Parathyroid adenoma (tissue), 2 donors: ENCODE measurements at regions not wholly inside any gene's neighbourhood (a gene's known extent, or its start where the extent isn't known, plus 50 kb on each side); places are given as distances from the start of the nearest gene placed in this dataset.
"Not testable (repeated sequence)": the region's sequence is repeated elsewhere in the genome, so short reads cannot be mapped to it uniquely, and the experiment has no call there.

ENCODE experiments used
- H2AFZ ChIP-seq: fragments of 300-600 bp; sonication (generic); one replicate; pipeline ENCODE4 v1.7.0; 2017; ENCODE audit warnings: antibody characterized with exemption, mild to moderate bottlenecking
- H3K27ac ChIP-seq: fragments of 300-600 bp; sonication (generic); one replicate; pipeline ENCODE4 v1.7.0; 2017
- H3K27me3 ChIP-seq: fragments of 300-600 bp; sonication (generic); one replicate; pipeline ENCODE4 v1.7.0; 2017; ENCODE audit warnings: low read length; ENCODE audit not compliant: control insufficient read depth, insufficient read depth
- H3K36me3 ChIP-seq: fragments of 300-600 bp; sonication (generic); one replicate; pipeline ENCODE4 v1.7.0; 2017; ENCODE audit warnings: low read length; ENCODE audit not compliant: control insufficient read depth, insufficient read depth
- H3K4me1 ChIP-seq: fragments of 300-600 bp; sonication (generic); one replicate; pipeline ENCODE4 v1.7.0; 2017; ENCODE audit warnings: control low read depth
- H3K4me2 ChIP-seq: fragments of 300-600 bp; sonication (generic); one replicate; pipeline ENCODE4 v1.7.0; 2017; ENCODE audit warnings: low read length
- H3K4me3 ChIP-seq: fragments of 300-600 bp; sonication (generic); one replicate; pipeline ENCODE4 v1.7.0; 2017; ENCODE audit warnings: low read depth, low read length
- H3K79me2 ChIP-seq: fragments of 300-600 bp; sonication (generic); one replicate; pipeline ENCODE4 v1.7.0; 2017; ENCODE audit warnings: control low read depth
- H3K9ac ChIP-seq: fragments of 300-600 bp; sonication (generic); one replicate; pipeline ENCODE4 v1.7.0; 2017; ENCODE audit warnings: mild to moderate bottlenecking
- H3K9me3 ChIP-seq: fragments of 300-600 bp; sonication (generic); one replicate; pipeline ENCODE4 v1.7.0; 2017; ENCODE audit warnings: low read length; ENCODE audit not compliant: control insufficient read depth
- CTCF ChIP-seq: fragments of 300-600 bp; sonication (generic); IDR thresholded peaks from one replicate; pipeline ENCODE4 v1.7.0; 2017; ENCODE audit warnings: antibody characterized with exemption, mild to moderate bottlenecking
- donor health status: primary hyperparathyroidism.

- no peaks in the 10 kb centered on the region for H3K36me3 ChIP-seq
- no peaks in the 10 kb centered on the region for H3K4me1 ChIP-seq
- H3K9me3 ChIP-seq = no peaks in the 10 kb centered on the region
- H3K9ac ChIP-seq = no peak overlapping the region
- H3K27ac ChIP-seq = no peak overlapping the region
- no peak overlapping the region for H3K4me3 ChIP-seq
- H3K79me2 ChIP-seq = no peaks in the 10 kb centered on the region
- H3K4me2 ChIP-seq = no peak overlapping the region
- TF ChIP-seq CTCF = no peak
- H3K27me3 ChIP-seq = no peaks in the 10 kb centered on the region
- no peak overlapping the region for H2AFZ ChIP-seq
Observed at GRCh38 chr9:129306318-129306973, 128.4 kb upstream of the IER5L start.

GRCh38 chr9:129305246-129305645, 127.2 kb upstream of the IER5L start:
- no peak overlapping the region for H2AFZ ChIP-seq
- H3K4me3 ChIP-seq = no peak overlapping the region
- H3K36me3 ChIP-seq = no peaks in the 10 kb centered on the region
- H3K4me2 ChIP-seq = no peak overlapping the region
- H3K27ac ChIP-seq = no peak overlapping the region
- H3K9me3 ChIP-seq = no peaks in the 10 kb centered on the region
- H3K27me3 ChIP-seq = no peaks in the 10 kb centered on the region
- TF ChIP-seq CTCF = no peak
- H3K79me2 ChIP-seq = no peaks in the 10 kb centered on the region
- H3K4me1 ChIP-seq = no peaks in the 10 kb centered on the region
- H3K9ac ChIP-seq = no peak overlapping the region

- no peaks in the 10 kb centered on the region for H3K9me3 ChIP-seq
- no peak for TF ChIP-seq CTCF
- no peaks in the 10 kb centered on the region for H3K79me2 ChIP-seq
- no peaks in the 10 kb centered on the region for H3K27me3 ChIP-seq
- H2AFZ ChIP-seq = no peak overlapping the region
- H3K4me1 ChIP-seq = no peaks in the 10 kb centered on the region
- H3K9ac ChIP-seq = no peak overlapping the region
- no peaks in the 10 kb centered on the region for H3K36me3 ChIP-seq
- no peak overlapping the region for H3K27ac ChIP-seq
- H3K4me2 ChIP-seq = no peak overlapping the region
- H3K4me3 ChIP-seq = no peak overlapping the region
Observed at GRCh38 chr9:129301941-129302340, 123.9 kb upstream of the IER5L start.

GRCh38 chr9:129296195-129296594, 118.1 kb upstream of the IER5L start:
- not testable (repeated sequence) for H3K4me1 ChIP-seq, H3K4me2 ChIP-seq, H3K4me3 ChIP-seq, H3K27me3 ChIP-seq, H3K36me3 ChIP-seq, H3K9me3 ChIP-seq, H2AFZ ChIP-seq, H3K27ac ChIP-seq, H3K9ac ChIP-seq, H3K79me2 ChIP-seq

- H3K79me2 ChIP-seq = no peaks in the 10 kb centered on the region
- no peaks in the 10 kb centered on the region for H3K36me3 ChIP-seq
- H3K27me3 ChIP-seq = no peaks in the 10 kb centered on the region
- no peak for TF ChIP-seq CTCF
- H3K9me3 ChIP-seq = no peaks in the 10 kb centered on the region
- H3K27ac ChIP-seq = no peak overlapping the region
- no peak overlapping the region for H3K9ac ChIP-seq
- H3K4me2 ChIP-seq = no peak overlapping the region
- no peaks in the 10 kb centered on the region for H3K4me1 ChIP-seq
- H3K4me3 ChIP-seq = no peak overlapping the region
- no peak overlapping the region for H2AFZ ChIP-seq
Observed at GRCh38 chr9:129291041-129291501, 113.0 kb upstream of the IER5L start.
